Liver (tissue), 8 donors: ENCODE measurements at regions not wholly inside any gene's neighbourhood (a gene's known extent, or its start where the extent isn't known, plus 50 kb on each side); places are given as distances from the start of the nearest gene placed in this dataset.

Experiments
- DNase-seq: peaks from one replicate; pipeline ENCODE4 v3.0.0-alpha.2; 2017; ENCODE audit warnings: low spot score
- H3K27ac ChIP-seq, 2 donors: one replicate each; pipeline ENCODE4 v1.7.0; 2013; ENCODE audit warnings: inconsistent platforms in 2 of 2, low read length in 2 of 2, control low read depth in 1 of 2, low read depth in 1 of 2, mild to moderate bottlenecking in 1 of 2
- H3K27me3 ChIP-seq, 4 donors: one replicate each; pipeline versions ENCODE4 v1.6.1 to v1.7.0; 2013; ENCODE audit warnings: low read length in 3 of 4, inconsistent platforms in 1 of 4, mild to moderate bottlenecking in 1 of 4, moderate library complexity in 1 of 4; ENCODE audit not compliant: control insufficient read depth in 4 of 4, insufficient read depth in 4 of 4
- H3K36me3 ChIP-seq, 4 donors: one replicate each; pipeline versions ENCODE4 v1.6.1 to v1.7.0; 2013; ENCODE audit warnings: low read length in 3 of 4, mild to moderate bottlenecking in 3 of 4, low read depth in 1 of 4, moderate library complexity in 1 of 4; ENCODE audit not compliant: control insufficient read depth in 4 of 4, insufficient read depth in 3 of 4
- H3K4me1 ChIP-seq, 4 donors: one replicate each; pipeline versions ENCODE4 v1.6.1 to v1.7.0; 2013; ENCODE audit warnings: low read length in 3 of 4, mild to moderate bottlenecking in 3 of 4, moderate library complexity in 1 of 4; ENCODE audit not compliant: control insufficient read depth in 4 of 4, insufficient read depth in 4 of 4
- H3K4me3 ChIP-seq, 3 donors: one replicate each; pipeline versions ENCODE4 v1.6.1 to v1.7.0; 2013; ENCODE audit warnings: low read length in 3 of 3, control low read depth in 1 of 3, low read depth in 1 of 3, mild to moderate bottlenecking in 1 of 3
- H3K9ac ChIP-seq, 2 donors: one replicate each; pipeline ENCODE4 v1.7.0; 2013; ENCODE audit warnings: low read length in 2 of 2, mild to moderate bottlenecking in 2 of 2, moderate library complexity in 2 of 2, control low read depth in 1 of 2, low read depth in 1 of 2
- H3K9me3 ChIP-seq, 4 donors: one replicate each; pipeline versions ENCODE4 v1.6.1 to v1.7.0; 2013; ENCODE audit warnings: low read length in 3 of 4; ENCODE audit not compliant: control insufficient read depth in 4 of 4
- EGR1 ChIP-seq, 2 donors: IDR thresholded peaks; 2 replicates each; pipeline ENCODE4 v1.6.1; 2016 to 2018; ENCODE audit warnings: antibody characterized with exemption in 2 of 2, low read depth in 2 of 2
- FOXA1 ChIP-seq: IDR thresholded peaks from 2 replicates; pipeline ENCODE4 v1.6.1; 2016; ENCODE audit warnings: antibody characterized with exemption
- FOXA2 ChIP-seq: IDR thresholded peaks from 2 replicates; pipeline ENCODE4 v1.6.1; 2016; ENCODE audit warnings: antibody characterized with exemption
- GABPA ChIP-seq, 2 donors: IDR thresholded peaks in 1 of 2; conservative IDR thresholded peaks in 1 of 2; 2 replicates each; pipeline ENCODE4 v1.6.1; 2016; ENCODE audit warnings: antibody characterized with exemption in 2 of 2, mild to moderate bottlenecking in 1 of 2, moderate library complexity in 1 of 2
- HNF4A ChIP-seq, 2 donors: conservative IDR thresholded peaks; 2 replicates each; pipeline ENCODE4 v1.6.1; 2016; ENCODE audit warnings: antibody characterized with exemption in 2 of 2, mild to moderate bottlenecking in 2 of 2
- HNF4G ChIP-seq: IDR thresholded peaks from 2 replicates; pipeline ENCODE4 v1.6.1; 2016; ENCODE audit warnings: antibody characterized with exemption
- JUND ChIP-seq, 2 donors: IDR thresholded peaks; 2 replicates each; pipeline ENCODE4 v1.6.1; 2016; ENCODE audit warnings: antibody characterized with exemption in 2 of 2
- NR2F2 ChIP-seq: IDR thresholded peaks from 2 replicates; pipeline ENCODE4 v1.6.1; 2016; ENCODE audit warnings: antibody characterized with exemption
- RAD21 ChIP-seq, 2 donors: IDR thresholded peaks; 2 replicates each; pipeline ENCODE4 v1.6.1; 2016; ENCODE audit warnings: antibody characterized with exemption in 2 of 2, mild to moderate bottlenecking in 2 of 2
- RXRA ChIP-seq, 2 donors: IDR thresholded peaks; 2 replicates each; pipeline ENCODE4 v1.6.1; 2017 to 2018; ENCODE audit warnings: antibody characterized with exemption in 2 of 2, mild to moderate bottlenecking in 1 of 2
- SP1 ChIP-seq: IDR thresholded peaks from 2 replicates; pipeline ENCODE4 v1.6.1; 2018; ENCODE audit warnings: antibody characterized with exemption, mild to moderate bottlenecking
- TAF1 ChIP-seq: conservative IDR thresholded peaks from 2 replicates; pipeline ENCODE4 v1.6.1; 2016; ENCODE audit warnings: antibody characterized with exemption, mild to moderate bottlenecking
- YY1 ChIP-seq: IDR thresholded peaks from 2 replicates; pipeline ENCODE4 v1.6.1; 2016; ENCODE audit warnings: antibody characterized with exemption, mild to moderate bottlenecking
- WGBS: extraction: QIAGEN DNeasy Blood & Tissue Kit; methylation state at CpG from one replicate; pipeline ENCODE4 v1.1.7; 2013; 5-methylcytosine and 5-hydroxymethylcytosine counted together
- TF ChIP-seq, protein P1 (sequence below): IDR thresholded peaks from 2 replicates; pipeline ENCODE4 v1.6.1; 2016; ENCODE audit warnings: antibody characterized with exemption
- TF ChIP-seq, protein P2 (sequence below): IDR thresholded peaks from 2 replicates; pipeline ENCODE4 v1.6.1; 2016; ENCODE audit warnings: antibody characterized with exemption
- TF ChIP-seq, protein P3 (sequence below): IDR thresholded peaks from 2 replicates; pipeline ENCODE4 v1.6.1; 2016; ENCODE audit warnings: antibody characterized with exemption
- TF ChIP-seq, protein P4 (sequence below): IDR thresholded peaks from 2 replicates; pipeline ENCODE4 v1.6.1; 2016; ENCODE audit warnings: antibody characterized with exemption, mild to moderate bottlenecking
- TF ChIP-seq, protein P5 (sequence below): fragments of 150-350 bp; IDR thresholded peaks from 2 replicates; pipeline ENCODE4 v1.5.1; 2017; ENCODE audit warnings: improper control_type of control experiment, low read depth, low read length; ENCODE audit not compliant: missing input control
- donor health status: healthy.
- donor health status: healthy.
- donor health status: healthy.
- donor health status: healthy.
- donor health status: healthy.

DNA sequence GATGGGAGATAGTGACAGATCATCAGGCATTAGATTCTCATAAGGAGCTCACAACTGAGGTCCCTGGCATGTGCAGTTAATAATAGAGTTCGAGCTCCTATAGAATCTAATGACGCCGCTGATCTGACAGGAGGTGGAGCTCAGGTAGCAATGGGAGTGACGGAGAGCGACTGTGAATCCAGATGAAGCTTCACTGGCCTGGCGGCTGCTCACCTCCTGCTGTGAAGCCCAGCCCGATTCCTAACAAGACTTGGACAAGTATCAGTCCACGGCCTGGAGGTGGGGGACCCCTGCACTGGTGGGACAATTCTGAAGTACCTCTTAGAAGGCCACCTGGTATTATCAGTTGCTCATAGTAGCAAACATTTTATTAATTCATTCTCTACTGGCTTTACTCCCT, 377.9 kb upstream of the ITGA1 start:
- H3K4me1 ChIP-seq: no peaks in the 10 kb centered on the region
- no peaks in the 10 kb centered on the region for H3K9me3 ChIP-seq
- H3K27me3 ChIP-seq: no peaks in the 10 kb centered on the region
- H3K27ac ChIP-seq: no peak overlapping the region
- WGBS: 83% methylated on average over 8 of the region's 8 CpGs
- TF ChIP-seq YY1 (no peak), HNF4G (no peak), HNF4A (conservative IDR thresholded peaks at IDR 0.05) (no peak), EGR1 (IDR thresholded peaks at IDR 0.05; ENCODE audit: low read depth in 2 of 2) (no peak), TAF1 (no peak)
- TF ChIP-seq, protein P1, sequence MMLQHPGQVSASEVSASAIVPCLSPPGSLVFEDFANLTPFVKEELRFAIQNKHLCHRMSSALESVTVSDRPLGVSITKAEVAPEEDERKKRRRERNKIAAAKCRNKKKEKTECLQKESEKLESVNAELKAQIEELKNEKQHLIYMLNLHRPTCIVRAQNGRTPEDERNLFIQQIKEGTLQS: no peak
- no peak overlapping the region for H3K4me3 ChIP-seq
- no peak overlapping the region for H3K9ac ChIP-seq
- no peak for DNase-seq
- H3K36me3 ChIP-seq: no peaks in the 10 kb centered on the region

DNA sequence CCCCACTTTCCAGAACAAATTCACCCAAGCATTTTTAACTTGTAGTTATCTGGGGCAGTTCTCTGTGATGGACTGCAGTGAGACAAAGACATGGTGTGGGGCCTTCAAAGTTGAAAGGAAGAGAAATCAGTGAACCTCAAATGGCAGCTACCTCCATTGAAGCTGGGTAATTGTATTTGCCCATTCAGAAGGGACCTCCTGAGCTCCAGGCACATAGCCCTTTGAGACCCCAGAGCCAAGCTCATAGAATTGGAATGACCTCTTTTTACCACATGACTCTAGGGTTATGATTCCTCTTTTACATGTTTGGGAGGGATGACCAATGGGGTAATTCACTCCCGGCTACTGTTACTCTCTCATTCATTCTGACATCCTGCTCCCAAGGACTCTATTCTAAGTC, 368.4 kb upstream of the ITGA1 start:
- H3K4me3 ChIP-seq: no peak overlapping the region
- H3K36me3 ChIP-seq: no peaks in the 10 kb centered on the region
- no peaks in the 10 kb centered on the region for H3K9me3 ChIP-seq
- no peaks in the 10 kb centered on the region for H3K4me1 ChIP-seq
- no peaks in the 10 kb centered on the region for H3K27me3 ChIP-seq
- no peak for TF ChIP-seq HNF4G
- TF ChIP-seq HNF4A (conservative IDR thresholded peaks at IDR 0.05): no peak
- TF ChIP-seq, protein P2, sequence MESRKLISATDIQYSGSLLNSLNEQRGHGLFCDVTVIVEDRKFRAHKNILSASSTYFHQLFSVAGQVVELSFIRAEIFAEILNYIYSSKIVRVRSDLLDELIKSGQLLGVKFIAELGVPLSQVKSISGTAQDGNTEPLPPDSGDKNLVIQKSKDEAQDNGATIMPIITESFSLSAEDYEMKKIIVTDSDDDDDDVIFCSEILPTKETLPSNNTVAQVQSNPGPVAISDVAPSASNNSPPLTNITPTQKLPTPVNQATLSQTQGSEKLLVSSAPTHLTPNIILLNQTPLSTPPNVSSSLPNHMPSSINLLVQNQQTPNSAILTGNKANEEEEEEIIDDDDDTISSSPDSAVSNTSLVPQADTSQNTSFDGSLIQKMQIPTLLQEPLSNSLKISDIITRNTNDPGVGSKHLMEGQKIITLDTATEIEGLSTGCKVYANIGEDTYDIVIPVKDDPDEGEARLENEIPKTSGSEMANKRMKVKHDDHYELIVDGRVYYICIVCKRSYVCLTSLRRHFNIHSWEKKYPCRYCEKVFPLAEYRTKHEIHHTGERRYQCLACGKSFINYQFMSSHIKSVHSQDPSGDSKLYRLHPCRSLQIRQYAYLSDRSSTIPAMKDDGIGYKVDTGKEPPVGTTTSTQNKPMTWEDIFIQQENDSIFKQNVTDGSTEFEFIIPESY: no peak
- DNase-seq: no peak
- H3K27ac ChIP-seq: no peak overlapping the region
- 71% methylated on average over 1 of the region's 1 CpG for WGBS
- H3K9ac ChIP-seq: no peak overlapping the region

DNA sequence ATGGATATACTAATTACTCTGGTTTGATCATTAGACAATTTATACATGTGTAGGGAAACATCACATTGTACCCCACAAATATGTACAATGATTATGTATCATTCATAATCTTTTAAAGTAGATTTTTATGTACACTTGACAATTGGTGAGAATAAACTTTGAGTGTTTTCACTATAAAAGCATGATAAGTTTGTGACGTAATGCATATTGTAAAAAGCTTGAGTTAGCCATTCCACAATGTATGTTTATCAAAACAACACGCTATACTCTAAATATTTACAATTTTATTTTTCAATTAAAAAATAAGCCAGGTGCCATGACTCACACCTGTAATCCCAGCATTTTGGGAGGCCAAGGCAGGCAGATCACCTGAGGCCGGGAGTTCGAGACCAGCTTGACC, 360.1 kb upstream of the ITGA1 start:
- no peak for DNase-seq
- H3K4me1 ChIP-seq: no peaks in the 10 kb centered on the region
- H3K36me3 ChIP-seq: no peaks in the 10 kb centered on the region
- no peak overlapping the region for H3K27ac ChIP-seq
- TF ChIP-seq GABPA (IDR thresholded peaks at IDR 0.05 in 1 of 2, conservative IDR thresholded peaks at IDR 0.05 in 1 of 2) (no peak), FOXA2 (no peak), HNF4G (no peak), NR2F2 (no peak), RAD21 (IDR thresholded peaks at IDR 0.05) (no peak), FOXA1 (no peak), JUND (IDR thresholded peaks at IDR 0.05) (no peak), YY1 (no peak), HNF4A (conservative IDR thresholded peaks at IDR 0.05) (no peak), EGR1 (IDR thresholded peaks at IDR 0.05; ENCODE audit: low read depth in 2 of 2) (no peak), SP1 (no peak), RXRA (IDR thresholded peaks at IDR 0.05) (no peak)
- TF ChIP-seq, protein P3, sequence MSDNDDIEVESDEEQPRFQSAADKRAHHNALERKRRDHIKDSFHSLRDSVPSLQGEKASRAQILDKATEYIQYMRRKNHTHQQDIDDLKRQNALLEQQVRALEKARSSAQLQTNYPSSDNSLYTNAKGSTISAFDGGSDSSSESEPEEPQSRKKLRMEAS: no peak
- TF ChIP-seq, protein P4, sequence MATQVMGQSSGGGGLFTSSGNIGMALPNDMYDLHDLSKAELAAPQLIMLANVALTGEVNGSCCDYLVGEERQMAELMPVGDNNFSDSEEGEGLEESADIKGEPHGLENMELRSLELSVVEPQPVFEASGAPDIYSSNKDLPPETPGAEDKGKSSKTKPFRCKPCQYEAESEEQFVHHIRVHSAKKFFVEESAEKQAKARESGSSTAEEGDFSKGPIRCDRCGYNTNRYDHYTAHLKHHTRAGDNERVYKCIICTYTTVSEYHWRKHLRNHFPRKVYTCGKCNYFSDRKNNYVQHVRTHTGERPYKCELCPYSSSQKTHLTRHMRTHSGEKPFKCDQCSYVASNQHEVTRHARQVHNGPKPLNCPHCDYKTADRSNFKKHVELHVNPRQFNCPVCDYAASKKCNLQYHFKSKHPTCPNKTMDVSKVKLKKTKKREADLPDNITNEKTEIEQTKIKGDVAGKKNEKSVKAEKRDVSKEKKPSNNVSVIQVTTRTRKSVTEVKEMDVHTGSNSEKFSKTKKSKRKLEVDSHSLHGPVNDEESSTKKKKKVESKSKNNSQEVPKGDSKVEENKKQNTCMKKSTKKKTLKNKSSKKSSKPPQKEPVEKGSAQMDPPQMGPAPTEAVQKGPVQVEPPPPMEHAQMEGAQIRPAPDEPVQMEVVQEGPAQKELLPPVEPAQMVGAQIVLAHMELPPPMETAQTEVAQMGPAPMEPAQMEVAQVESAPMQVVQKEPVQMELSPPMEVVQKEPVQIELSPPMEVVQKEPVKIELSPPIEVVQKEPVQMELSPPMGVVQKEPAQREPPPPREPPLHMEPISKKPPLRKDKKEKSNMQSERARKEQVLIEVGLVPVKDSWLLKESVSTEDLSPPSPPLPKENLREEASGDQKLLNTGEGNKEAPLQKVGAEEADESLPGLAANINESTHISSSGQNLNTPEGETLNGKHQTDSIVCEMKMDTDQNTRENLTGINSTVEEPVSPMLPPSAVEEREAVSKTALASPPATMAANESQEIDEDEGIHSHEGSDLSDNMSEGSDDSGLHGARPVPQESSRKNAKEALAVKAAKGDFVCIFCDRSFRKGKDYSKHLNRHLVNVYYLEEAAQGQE: no peak
- TF ChIP-seq, protein P5, sequence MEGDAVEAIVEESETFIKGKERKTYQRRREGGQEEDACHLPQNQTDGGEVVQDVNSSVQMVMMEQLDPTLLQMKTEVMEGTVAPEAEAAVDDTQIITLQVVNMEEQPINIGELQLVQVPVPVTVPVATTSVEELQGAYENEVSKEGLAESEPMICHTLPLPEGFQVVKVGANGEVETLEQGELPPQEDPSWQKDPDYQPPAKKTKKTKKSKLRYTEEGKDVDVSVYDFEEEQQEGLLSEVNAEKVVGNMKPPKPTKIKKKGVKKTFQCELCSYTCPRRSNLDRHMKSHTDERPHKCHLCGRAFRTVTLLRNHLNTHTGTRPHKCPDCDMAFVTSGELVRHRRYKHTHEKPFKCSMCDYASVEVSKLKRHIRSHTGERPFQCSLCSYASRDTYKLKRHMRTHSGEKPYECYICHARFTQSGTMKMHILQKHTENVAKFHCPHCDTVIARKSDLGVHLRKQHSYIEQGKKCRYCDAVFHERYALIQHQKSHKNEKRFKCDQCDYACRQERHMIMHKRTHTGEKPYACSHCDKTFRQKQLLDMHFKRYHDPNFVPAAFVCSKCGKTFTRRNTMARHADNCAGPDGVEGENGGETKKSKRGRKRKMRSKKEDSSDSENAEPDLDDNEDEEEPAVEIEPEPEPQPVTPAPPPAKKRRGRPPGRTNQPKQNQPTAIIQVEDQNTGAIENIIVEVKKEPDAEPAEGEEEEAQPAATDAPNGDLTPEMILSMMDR: no peak
- TF ChIP-seq, protein P2: no peak
- TF ChIP-seq, protein P1: no peak
- no peak overlapping the region for H3K9ac ChIP-seq
- peaks cover 0 to 5% (median 2%) of the 10 kb centered on the region in 4 donors for H3K9me3 ChIP-seq
- WGBS: 90% methylated on average over 4 of the region's 4 CpGs
- H3K4me3 ChIP-seq: no peak overlapping the region
- H3K27me3 ChIP-seq: no peaks in the 10 kb centered on the region
